Left cardiac atrium (tissue), 4 donors: ENCODE measurements at regions not wholly inside any gene's neighbourhood (a gene's known extent, or its start where the extent isn't known, plus 50 kb on each side); places are given as distances from the start of the nearest gene placed in this dataset.

ENCODE experiments used
- ATAC-seq, 2 donors: fragments of 200-7000 bp; cut with Tn5 transposase; one replicate each; pipeline ENCODE4 v1.9.1; 2020; ENCODE audit warnings: mild to moderate bottlenecking in 2 of 2, moderate library complexity in 2 of 2
- DNase-seq: peaks from one replicate; pipeline ENCODE4 v3.0.0-alpha.2; 2020
- intact Hi-C, 2 donors: fragments of 100-400 bp; cut with DNase I; formaldehyde crosslinking; loops; one replicate each; pipeline versions ENCODE4 v1.14.1 to v1.15.1; 2022 to 2023
- donor health status: DM: no; HTN: yes; CAD: no.
- donor health status: DM: no; HTN: yes; CAD: no; lungs with severe emphysema.
- donor health status: DM: yes; HTN: yes; CAD: no.
- donor health status: Dilated cardiomyopathy.

DNA sequence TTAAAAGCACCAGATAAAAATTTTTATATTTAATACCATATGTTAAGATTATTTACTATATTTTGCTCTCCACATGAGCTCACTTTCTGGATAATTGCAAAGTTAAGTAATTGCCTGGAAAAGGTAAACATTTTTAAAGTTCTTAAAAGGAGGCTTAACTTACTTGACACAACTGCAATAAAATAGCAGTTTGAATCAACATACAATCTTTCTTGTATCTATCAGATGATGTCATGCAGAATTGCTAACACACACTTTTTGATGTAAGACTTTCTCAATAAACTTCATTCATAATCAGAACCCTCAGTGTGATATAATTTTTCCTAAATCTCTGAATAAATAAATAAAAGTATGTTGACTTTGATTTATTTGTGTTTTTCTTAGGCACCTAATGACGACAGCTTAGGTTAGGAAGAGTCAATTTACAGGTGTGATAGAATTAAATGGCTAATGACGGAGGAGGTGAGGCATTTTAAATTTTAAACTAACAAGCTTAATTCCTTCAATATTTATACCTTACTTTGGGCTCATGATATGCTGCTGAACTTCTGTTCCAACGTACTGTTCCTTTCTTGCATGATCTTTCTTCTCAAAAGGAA, 99.5 kb downstream of the LYPLAL1 start:
- DNase-seq (no peak), ATAC-seq (no peak)
- intact Hi-C loops, result no loop called here

DNA sequence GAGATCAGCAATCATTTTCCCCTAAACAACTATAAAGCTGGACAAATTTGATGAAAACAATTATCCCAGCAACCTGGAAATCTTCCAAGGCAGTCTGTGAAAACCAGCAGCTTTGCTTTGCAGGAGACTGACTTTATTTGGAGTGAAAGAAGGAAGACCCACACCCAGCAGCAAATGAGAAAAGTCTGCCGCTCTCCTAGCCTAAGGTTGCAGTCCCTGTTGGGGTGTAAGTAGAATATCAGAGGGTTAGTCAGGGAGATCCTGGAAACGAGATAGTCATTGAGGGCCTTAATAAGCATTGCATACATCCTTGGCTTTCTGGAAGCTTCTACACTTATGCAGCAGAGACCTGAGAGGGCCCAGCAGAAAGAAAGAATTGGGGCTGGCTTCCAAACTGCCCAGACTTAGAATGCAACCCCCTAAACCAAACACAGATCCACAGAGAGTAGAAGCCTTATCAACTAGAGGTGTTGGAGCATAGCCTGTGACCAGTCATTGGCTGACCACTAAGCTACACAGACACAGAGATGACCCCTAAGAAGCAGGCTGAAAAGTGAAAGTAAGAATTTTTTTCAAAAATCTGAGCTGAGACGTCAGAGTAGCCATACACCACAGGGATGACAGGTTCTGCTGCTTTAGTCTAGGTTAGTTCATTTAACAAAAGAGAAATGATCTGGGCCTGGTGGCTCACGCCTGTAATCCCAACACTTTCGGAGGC, 98.3 kb downstream of the LYPLAL1 start:
- peak; percentile 47 to 54 for ATAC-seq

DNA sequence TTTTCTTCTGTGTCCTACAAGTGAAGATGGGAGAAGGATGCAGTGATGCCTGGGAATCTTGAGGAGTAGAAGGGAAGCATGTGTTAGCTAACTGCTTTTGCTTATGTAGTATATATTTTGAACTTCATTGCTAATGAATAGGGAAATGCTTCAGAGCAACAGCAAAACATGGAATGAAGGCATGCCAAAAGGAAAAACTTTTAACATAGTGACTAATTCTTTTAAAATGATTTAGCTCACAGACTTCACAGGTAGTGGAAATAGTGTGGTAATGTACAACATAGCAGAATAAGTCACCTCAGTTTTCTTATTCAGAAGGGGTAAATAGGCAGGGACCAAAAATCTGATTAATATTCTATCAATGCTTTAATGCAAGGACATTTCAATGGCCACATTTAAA, 95.5 kb downstream of the LYPLAL1 start:
- ATAC-seq (no peak), DNase-seq (no peak)
- intact Hi-C loops, result no loop called here

More for the DNA sequence above, 98.3 kb downstream of the LYPLAL1 start:
- no peak for DNase-seq
- intact Hi-C loops, result no loop called here

DNA sequence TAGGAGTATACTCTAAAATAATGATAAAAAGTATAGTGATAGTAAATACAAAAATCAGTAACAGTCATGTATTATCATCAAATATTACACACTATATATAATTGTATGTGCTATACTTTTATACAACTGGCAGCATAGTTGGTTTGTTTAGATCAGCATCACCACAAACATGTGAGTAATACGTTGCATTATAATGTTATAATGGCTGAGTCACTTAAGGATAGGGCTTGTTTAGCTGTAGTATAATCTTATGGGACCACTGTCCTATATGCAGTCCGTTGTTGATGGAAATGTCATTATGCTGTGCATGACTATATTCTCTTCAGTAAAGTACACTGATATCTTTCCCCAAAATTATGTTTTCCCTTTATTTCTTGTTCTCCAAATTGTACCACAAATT, 92.8 kb downstream of the LYPLAL1 start:
- DNase-seq (no peak), ATAC-seq (no peak)
- intact Hi-C loops, result no loop called here

GRCh38 chr1:219265026-219265515, 91.4 kb downstream of the LYPLAL1 start:
- no peak for DNase-seq
- no peak for ATAC-seq
- intact Hi-C loops, result no loop called here

- DNase-seq (no peak), ATAC-seq (no peak)
- intact Hi-C loops, result no loop called here
Measured at GRCh38 chr1:219264561-219264960, 90.9 kb downstream of the LYPLAL1 start.
